GM10248 (cell line): ENCODE measurements at regions not wholly inside any gene's neighbourhood (a gene's known extent, or its start where the extent isn't known, plus 50 kb on each side); places are given as distances from the start of the nearest gene placed in this dataset.

Experiments
- CTCF ChIA-PET: fragments of 300-600 bp; sonication (Branson Sonifier 250); formaldehyde crosslinking; extraction: SDS; loops from one replicate; lab custom pipeline; 2021; ENCODE audit warnings: antibody characterized with exemption; lab: Yijun Ruan, JAX
- POLR2A ChIA-PET: fragments of 350-650 bp; sonication (Branson Sonifier 250); formaldehyde crosslinking; extraction: SDS; loops from one replicate; lab custom pipeline; 2020; ENCODE audit warnings: antibody characterized with exemption; lab: Yijun Ruan, JAX
- DNase-seq: peaks from one replicate; pipeline ENCODE4 v3.0.0; 2012; ENCODE audit errors: extremely low spot score
- TF ChIP-seq, protein P1 (sequence below): IDR thresholded peaks from 2 replicates; pipeline ENCODE4 v1.5.1; 2012; ENCODE audit warnings: mild to moderate bottlenecking, low read depth; ENCODE audit errors: extremely low read depth, missing control alignments, control extremely low read depth

DNA sequence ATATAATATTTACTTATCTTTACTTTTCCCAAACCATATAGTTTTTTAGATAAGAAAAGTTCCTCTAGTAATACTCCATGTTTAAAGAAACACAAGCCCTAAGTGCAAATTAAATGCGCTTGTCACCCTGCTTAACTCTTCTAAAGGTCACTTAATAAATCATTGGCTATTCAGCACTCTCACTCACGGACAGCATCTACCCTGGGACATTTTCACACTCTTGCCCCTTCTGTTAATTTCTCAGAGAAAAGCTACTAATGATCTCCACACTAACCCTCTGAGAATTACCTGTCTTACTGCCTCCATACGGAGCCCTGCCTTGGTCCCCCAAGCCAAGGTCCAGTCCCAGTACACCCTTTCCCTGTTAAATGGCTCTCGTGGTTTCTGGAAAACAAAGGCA is 102.2 kb downstream of the NRN1 start:
- POLR2A ChIA-PET: no interaction called here
- TF ChIP-seq, protein P1, sequence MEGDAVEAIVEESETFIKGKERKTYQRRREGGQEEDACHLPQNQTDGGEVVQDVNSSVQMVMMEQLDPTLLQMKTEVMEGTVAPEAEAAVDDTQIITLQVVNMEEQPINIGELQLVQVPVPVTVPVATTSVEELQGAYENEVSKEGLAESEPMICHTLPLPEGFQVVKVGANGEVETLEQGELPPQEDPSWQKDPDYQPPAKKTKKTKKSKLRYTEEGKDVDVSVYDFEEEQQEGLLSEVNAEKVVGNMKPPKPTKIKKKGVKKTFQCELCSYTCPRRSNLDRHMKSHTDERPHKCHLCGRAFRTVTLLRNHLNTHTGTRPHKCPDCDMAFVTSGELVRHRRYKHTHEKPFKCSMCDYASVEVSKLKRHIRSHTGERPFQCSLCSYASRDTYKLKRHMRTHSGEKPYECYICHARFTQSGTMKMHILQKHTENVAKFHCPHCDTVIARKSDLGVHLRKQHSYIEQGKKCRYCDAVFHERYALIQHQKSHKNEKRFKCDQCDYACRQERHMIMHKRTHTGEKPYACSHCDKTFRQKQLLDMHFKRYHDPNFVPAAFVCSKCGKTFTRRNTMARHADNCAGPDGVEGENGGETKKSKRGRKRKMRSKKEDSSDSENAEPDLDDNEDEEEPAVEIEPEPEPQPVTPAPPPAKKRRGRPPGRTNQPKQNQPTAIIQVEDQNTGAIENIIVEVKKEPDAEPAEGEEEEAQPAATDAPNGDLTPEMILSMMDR: no peak
- CTCF ChIA-PET: no interaction called here

DNA sequence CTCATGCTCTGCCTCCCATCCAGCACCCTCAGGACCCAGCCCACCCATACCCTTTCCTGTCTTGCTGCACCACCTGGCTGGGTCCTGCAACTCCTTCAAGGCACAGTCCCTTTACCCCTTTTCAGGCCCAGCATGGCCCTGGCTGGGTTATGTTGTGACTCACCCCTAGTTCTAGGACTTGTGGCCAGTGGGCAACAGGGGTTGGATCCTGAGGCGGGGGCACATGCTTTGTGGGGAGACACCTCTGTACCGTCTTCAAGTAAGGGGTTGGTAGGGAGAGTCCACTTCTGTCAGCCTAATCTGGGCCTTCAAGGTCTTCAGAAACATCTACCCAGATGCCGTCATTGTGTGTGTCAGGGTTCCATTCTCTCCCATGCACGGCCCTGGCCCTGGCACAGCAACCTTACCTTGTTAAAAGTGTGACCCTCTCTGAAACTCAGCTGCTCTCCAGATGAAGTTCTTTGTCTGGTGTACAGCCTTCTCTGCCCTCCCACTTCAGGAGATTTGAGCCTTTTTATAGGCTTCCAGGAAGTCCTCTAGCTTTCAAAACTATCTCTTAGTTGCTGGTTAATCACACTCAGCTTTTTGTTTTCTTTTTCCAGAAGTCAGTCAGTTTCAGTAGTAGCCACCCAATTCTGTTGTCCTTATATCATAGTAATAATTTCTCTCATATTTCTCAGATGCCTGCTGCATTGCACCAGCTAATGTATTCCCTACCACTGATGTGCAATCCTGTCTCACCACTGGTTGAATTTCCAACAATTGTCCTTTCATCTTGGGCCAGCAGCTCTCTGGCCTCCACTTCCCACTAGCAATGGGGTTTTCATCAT is 107.3 kb downstream of the NRN1 start:
- no peak for DNase-seq
- TF ChIP-seq, protein P1: no peak
- POLR2A ChIA-PET: no interaction called here
- CTCF ChIA-PET: interaction anchor here (0.9 to 1.0 kb wide), 2 partner anchors 28 to 41 kb away, joined by 3 read pairs; no protein-coding TSS in a partner anchor

More for the DNA sequence above, 102.2 kb downstream of the NRN1 start:
- no peak for DNase-seq

DNA sequence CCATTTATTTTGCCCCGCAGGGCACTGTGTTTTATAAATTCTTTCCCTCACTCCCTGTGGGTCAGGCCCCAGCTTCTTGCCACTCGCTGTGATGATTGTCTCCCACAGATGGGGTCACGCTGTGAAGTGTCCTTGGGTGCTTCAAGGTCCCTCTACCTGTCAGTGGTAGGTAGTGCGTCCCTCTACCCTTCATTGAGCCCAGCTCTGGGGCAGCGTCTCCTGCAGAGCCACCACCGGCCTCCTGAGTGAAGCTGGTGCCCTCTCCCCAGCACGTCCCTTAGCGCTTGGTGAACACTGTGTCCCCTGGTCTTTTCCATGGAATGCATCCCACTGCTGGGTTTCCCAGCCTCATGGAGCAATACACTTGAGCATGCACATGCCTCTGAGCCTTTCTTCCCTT is 108.2 kb downstream of the NRN1 start:
- DNase-seq: no peak
- ChIA-PET POLR2A (no interaction called here), CTCF (no interaction called here)
- TF ChIP-seq, protein P1: no peak

DNA sequence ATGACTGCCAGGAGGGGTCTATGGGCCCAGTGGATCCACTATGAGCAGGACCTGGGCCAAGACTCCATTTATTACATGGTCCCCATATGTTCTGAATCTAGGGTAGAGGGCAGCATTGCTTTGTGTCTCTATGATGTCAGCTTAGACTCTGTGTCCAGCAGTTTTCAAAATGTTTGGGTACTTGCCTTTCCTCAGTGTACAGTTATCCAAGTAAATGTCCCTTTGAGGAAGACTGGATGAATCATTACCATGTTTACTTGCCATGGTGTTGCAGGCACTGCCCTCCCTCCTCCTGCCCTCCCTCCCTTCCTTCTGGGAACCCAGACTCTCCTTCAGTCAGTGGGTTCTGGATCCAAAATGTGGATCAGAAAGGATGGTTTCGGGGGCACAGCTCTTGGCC is 108.6 kb downstream of the NRN1 start:
- TF ChIP-seq, protein P1: no peak
- no peak for DNase-seq
- CTCF ChIA-PET: no interaction called here

DNA sequence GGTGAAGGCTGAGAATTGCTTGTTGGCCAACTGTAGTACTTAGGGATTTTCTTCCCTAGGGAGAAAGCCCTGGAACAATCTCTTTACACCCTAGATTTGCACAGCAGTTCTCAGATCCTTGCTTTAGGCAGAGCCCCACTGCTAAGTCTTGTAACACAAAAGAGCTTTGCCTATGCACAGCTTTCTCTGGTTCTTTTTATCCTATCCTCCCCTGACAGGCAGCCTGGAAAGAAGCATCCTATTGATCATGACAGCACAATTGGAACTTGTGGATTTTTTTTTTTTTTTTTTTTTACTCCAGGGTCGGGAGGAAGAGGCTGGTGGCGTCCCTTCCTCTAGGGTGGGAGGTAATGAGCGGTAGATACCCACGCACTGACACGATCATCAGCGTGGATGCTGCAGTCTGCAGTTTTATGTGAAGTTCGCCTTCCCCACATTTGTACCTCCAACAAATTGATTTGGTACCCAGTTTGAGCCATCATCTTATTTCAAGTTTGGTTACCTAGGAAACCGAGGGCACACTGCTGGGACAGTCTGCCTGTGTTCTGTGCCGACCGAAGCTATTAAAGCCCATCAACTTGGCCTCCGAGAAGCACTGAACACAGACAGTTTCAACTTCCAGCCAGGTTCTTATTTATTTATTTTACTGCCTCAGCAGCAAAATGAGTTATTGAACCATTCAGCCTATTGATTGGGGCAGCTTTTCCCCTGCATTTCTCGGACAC is 110.1 kb downstream of the NRN1 start:
- ChIA-PET POLR2A (no interaction called here), CTCF (no interaction called here)
- DNase-seq: no peak
- TF ChIP-seq, protein P1: no peak

More for the DNA sequence above, 108.6 kb downstream of the NRN1 start:
- POLR2A ChIA-PET: no interaction called here

DNA sequence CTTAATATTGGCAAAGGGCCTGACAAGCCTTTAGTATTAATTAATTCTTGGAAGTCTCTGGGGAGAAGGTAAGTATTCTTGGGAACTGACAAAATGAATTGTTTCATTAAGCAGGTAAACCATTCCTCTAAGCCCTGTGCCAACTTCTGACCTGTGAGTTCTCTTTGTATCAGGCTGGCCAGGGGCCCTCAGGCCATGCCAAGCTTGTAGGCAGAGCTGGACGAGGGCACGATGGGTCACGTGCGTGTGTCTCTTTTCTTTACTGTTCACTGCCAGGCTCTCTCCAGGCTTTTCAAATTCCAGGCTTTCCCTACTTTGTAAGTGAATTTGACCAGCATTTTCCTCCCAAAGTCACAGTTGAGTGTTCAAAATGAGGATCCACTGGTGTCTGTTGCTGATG is 112.4 kb downstream of the NRN1 start:
- DNase-seq: no peak
- ChIA-PET POLR2A (no interaction called here), CTCF (no interaction called here)
- TF ChIP-seq, protein P1: no peak
